ENCODE measurements at regions not wholly inside any gene's neighbourhood (a gene's known extent, or its start where the extent isn't known, plus 50 kb on each side); places are given as distances from the start of the nearest gene placed in this dataset.

DNA sequence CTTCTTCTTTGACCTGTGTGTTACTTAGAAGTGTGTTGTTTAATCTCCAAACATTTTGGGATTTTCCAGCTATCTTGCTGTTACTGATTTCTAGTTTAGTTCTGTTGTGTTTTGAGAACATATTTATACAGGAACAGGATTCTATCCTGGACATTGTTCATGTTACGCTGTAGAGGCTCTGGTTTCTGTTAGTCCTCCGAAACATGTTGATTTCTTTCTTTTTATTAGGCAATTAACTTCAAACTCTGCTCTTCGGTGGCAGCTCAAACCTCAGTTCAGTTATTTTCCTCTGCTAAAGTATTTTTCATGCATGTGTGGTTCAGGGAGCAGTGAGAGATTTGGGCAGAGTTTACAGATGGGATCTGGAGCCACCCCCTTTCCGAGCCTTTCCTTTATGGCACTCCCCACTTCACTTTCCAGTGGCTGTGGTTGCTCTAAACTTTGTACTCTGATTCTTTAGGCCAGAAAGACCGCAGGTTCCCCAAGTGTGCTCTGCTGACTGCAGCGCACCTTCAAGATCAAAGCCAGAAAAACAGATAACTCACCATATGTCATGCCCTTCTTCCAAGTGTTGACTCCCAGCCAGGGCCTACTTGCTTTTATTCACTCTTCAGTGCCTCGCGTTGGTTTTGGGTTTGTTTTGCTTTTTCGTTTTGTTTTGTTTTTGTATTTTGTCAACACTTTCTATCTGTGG lies 77.6 kb upstream of the KSR1 start:
- Histone ChIP-seq H3K9me3 (ENCODE audit: control insufficient read depth in 2 of 2, insufficient read depth in 1 of 2, low read length in 1 of 2) (peaks cover 0 to 3% of the 10 kb centered on the region in 2 donors), H3K27ac (ENCODE audit: low read depth in 1 of 2, low read length in 1 of 2) (no peak overlapping the region), H3K4me1 (ENCODE audit: control insufficient read depth in 2 of 2, insufficient read depth in 2 of 2, low read length in 2 of 2) (no peaks in the 10 kb centered on the region), H3K36me3 (ENCODE audit: control insufficient read depth in 2 of 2, insufficient read depth in 2 of 2, low read length in 1 of 2) (no peaks in the 10 kb centered on the region), H3K4me3 (ENCODE audit: low read length in 2 of 2) (no peak overlapping the region), H3K27me3 (ENCODE audit: control insufficient read depth in 2 of 2, insufficient read depth in 1 of 2, low read length in 1 of 2) (no peaks in the 10 kb centered on the region)
- no peak for DNase-seq (ENCODE audit: low read depth in 6 of 9, low spot score in 9 of 9)
- WGBS = 94% methylated on average over 9 of the region's 9 CpGs

DNA sequence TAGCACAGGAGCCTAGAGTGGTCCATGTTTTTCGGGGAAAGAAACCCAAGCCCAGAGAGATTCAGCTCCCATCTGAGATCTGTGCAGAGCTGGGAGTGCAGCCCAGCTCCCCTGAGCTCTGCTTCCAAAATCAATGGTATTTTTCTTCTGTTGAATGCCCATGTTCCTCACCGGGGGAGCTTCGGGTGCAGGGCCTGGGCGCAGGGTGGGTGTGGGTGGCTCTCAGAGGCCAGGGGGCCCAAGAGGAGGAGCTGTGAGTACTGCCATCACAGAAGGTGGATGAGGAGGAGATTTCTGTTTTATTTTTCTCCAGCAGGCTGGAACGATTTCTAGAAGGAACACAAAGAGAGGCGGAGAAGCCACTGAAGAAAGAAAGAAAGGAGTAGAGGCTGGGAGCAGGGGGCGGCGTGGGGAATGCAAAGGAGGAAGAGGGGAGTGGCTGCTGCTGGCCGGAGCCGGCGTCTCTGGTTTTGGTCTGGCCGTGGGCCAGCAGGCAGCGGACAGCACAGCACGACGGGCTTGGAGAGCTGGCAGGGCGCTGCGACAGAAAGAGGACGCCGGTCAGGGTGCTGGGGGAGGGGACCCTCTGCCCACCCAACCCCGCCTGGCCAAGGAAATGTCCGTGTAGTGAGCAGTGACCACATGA lies 76.2 kb upstream of the KSR1 start:
- H3K36me3 ChIP-seq (ENCODE audit: control insufficient read depth in 2 of 2, insufficient read depth in 2 of 2, low read length in 1 of 2) = no peaks in the 10 kb centered on the region
- WGBS = 60% methylated on average over 21 of the region's 21 CpGs
- DNase-seq (ENCODE audit: low read depth in 6 of 9, low spot score in 9 of 9) = no peak
- peak overlapping the region in 1 of 2 donors; percentile 5 for H3K27ac ChIP-seq (ENCODE audit: low read depth in 1 of 2, low read length in 1 of 2)
- no peaks in the 10 kb centered on the region for H3K4me1 ChIP-seq (ENCODE audit: control insufficient read depth in 2 of 2, insufficient read depth in 2 of 2, low read length in 2 of 2)
- H3K9me3 ChIP-seq (ENCODE audit: control insufficient read depth in 2 of 2, insufficient read depth in 1 of 2, low read length in 1 of 2) = no peaks in the 10 kb centered on the region
- H3K4me3 ChIP-seq (ENCODE audit: low read length in 2 of 2) = no peak overlapping the region
- no peaks in the 10 kb centered on the region for H3K27me3 ChIP-seq (ENCODE audit: control insufficient read depth in 2 of 2, insufficient read depth in 1 of 2, low read length in 1 of 2)

DNA sequence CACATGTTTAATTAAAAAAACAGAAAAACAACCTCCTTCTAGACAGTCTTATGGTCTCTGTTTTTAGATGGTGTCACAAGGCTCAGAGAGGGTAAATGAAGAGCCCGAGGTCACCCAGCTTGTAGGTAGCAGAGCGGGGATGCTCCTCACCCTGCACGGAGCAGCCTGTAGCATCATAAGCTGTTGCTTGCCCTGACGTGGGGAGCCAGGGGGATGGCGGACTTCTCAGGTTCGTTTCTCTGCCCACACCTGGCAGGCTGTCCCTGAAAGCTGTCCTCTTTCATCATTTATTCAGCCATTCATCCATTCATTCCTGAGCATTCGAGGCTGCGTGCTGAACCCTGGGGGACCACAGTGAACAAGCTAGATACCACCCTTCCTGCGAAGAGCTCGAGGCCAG lies 75.7 kb upstream of the KSR1 start:
- H3K36me3 ChIP-seq (ENCODE audit: control insufficient read depth in 2 of 2, insufficient read depth in 2 of 2, low read length in 1 of 2) = no peaks in the 10 kb centered on the region
- whole genome bisulfite sequencing = 90% methylated on average over 10 of the region's 10 CpGs
- H3K27me3 ChIP-seq (ENCODE audit: control insufficient read depth in 2 of 2, insufficient read depth in 1 of 2, low read length in 1 of 2) = no peaks in the 10 kb centered on the region
- H3K4me3 ChIP-seq (ENCODE audit: low read length in 2 of 2) = no peak overlapping the region
- no peak overlapping the region for H3K27ac ChIP-seq (ENCODE audit: low read depth in 1 of 2, low read length in 1 of 2)
- DNase-seq (ENCODE audit: low read depth in 6 of 9, low spot score in 9 of 9) = no peak
- no peaks in the 10 kb centered on the region for H3K4me1 ChIP-seq (ENCODE audit: control insufficient read depth in 2 of 2, insufficient read depth in 2 of 2, low read length in 2 of 2)
- no peaks in the 10 kb centered on the region for H3K9me3 ChIP-seq (ENCODE audit: control insufficient read depth in 2 of 2, insufficient read depth in 1 of 2, low read length in 1 of 2)

DNA sequence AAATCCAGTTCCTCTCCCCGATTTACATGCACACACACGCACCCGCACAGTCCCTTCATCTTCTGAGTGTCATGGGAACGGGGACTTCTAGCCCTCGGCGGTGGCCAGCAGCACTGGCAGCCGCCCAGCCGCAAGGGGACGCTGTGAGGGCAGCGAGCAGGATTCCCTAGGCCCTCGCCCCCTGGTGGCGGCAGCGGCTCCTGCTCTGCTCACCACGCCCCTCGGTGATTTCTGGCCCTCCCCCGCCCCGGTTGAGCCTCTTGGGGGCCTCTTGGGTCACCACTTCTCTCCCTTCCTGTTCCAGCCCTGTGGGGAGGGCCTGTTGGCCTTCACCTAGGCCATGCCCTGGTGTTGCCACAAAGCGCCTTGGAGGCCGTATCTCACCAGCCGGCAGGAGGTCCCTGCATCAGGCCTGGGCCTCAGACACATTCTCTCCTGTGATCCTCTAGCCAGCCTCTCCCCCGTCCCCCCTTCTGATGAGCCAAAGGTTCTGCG lies 75.2 kb upstream of the KSR1 start:
- 48% methylated on average over 22 of the region's 22 CpGs for WGBS

DNA sequence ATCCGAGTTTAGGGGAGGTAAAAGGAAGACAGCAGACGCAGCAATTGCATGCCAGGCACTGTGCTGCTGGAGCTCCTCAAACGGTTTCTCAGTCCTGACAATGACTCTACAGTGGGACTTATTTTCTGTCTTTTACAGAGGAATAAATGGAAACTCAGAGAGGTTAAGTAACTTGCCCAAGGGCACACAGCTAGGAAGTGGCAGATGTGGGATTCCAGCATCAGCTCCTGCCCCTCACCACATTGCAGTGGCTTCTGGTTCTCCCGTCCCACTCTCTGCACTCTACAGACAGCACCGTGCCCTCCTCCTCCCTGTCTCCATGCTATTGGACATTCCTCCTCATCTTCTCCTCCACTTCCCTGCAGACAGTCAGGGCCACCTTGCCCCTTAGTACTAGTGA lies 74.2 kb upstream of the KSR1 start:
- DNase-seq (ENCODE audit: low read depth in 6 of 9, low spot score in 9 of 9) = no peak
- Histone ChIP-seq H3K36me3 (ENCODE audit: control insufficient read depth in 2 of 2, insufficient read depth in 2 of 2, low read length in 1 of 2) (no peaks in the 10 kb centered on the region), H3K27me3 (ENCODE audit: control insufficient read depth in 2 of 2, insufficient read depth in 1 of 2, low read length in 1 of 2) (no peaks in the 10 kb centered on the region), H3K27ac (ENCODE audit: low read depth in 1 of 2, low read length in 1 of 2) (no peak overlapping the region), H3K9me3 (ENCODE audit: control insufficient read depth in 2 of 2, insufficient read depth in 1 of 2, low read length in 1 of 2) (no peaks in the 10 kb centered on the region), H3K4me3 (ENCODE audit: low read length in 2 of 2) (no peak overlapping the region), H3K4me1 (ENCODE audit: control insufficient read depth in 2 of 2, insufficient read depth in 2 of 2, low read length in 2 of 2) (no peaks in the 10 kb centered on the region)
- 98% methylated on average over 5 of the region's 5 CpGs for WGBS

More for the DNA sequence above, 75.2 kb upstream of the KSR1 start:
- Histone ChIP-seq H3K36me3 (ENCODE audit: control insufficient read depth in 2 of 2, insufficient read depth in 2 of 2, low read length in 1 of 2) (no peaks in the 10 kb centered on the region), H3K4me1 (ENCODE audit: control insufficient read depth in 2 of 2, insufficient read depth in 2 of 2, low read length in 2 of 2) (no peaks in the 10 kb centered on the region), H3K9me3 (ENCODE audit: control insufficient read depth in 2 of 2, insufficient read depth in 1 of 2, low read length in 1 of 2) (no peaks in the 10 kb centered on the region), H3K27me3 (ENCODE audit: control insufficient read depth in 2 of 2, insufficient read depth in 1 of 2, low read length in 1 of 2) (no peaks in the 10 kb centered on the region), H3K4me3 (ENCODE audit: low read length in 2 of 2) (no peak overlapping the region), H3K27ac (ENCODE audit: low read depth in 1 of 2, low read length in 1 of 2) (no peak overlapping the region)
- DNase-seq (ENCODE audit: low read depth in 6 of 9, low spot score in 9 of 9) = peak in 6 of 9 donors; percentile 3 to 62 (median 47)

DNA sequence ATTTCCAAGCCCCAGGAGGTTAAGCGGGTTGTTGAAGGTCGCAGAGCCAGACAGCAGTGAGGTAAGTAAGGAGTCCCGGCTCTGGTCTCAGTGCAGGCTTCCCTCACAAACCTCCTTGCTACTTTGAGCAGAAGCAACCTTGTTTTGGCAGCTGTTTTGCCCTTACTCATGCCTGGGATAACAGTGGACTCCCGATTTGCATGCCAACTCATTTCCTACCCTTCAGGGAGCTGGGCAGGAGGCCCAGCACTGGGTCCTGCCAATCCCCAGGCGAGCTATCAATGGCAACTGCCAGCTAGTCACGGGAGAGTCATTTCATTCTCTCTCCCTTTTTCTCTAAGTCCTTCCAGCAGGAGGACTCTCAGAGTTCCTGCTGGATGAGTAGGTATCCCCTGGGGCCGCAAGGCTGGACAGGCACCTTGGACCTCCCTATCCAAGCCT lies 72.0 kb upstream of the KSR1 start:
- H3K9me3 ChIP-seq (ENCODE audit: control insufficient read depth in 2 of 2, insufficient read depth in 1 of 2, low read length in 1 of 2) = no peaks in the 10 kb centered on the region

DNA sequence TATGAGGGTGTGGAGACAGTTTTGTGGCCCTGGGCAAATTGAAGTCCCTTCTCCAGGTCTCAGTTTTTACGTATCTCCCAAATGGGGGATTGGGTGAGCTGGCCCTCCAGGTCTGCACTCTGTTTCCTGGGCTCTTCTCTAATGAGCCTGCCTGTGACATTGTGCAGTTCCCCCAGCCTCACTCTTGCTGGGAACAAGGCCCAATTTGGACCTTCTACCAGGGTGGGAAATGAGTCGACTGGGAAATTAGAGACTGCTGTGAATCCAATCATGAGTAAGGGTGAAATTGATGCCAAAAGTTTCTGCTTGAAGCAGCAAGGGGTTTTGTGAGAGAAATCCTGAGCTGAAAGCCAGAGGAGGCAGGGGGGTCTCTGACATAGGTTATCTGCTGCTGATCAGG lies 71.5 kb upstream of the KSR1 start:
- 96% methylated on average over 2 of the region's 2 CpGs for WGBS
- Histone ChIP-seq H3K4me1 (ENCODE audit: control insufficient read depth in 2 of 2, insufficient read depth in 2 of 2, low read length in 2 of 2) (no peaks in the 10 kb centered on the region), H3K27me3 (ENCODE audit: control insufficient read depth in 2 of 2, insufficient read depth in 1 of 2, low read length in 1 of 2) (no peaks in the 10 kb centered on the region), H3K36me3 (ENCODE audit: control insufficient read depth in 2 of 2, insufficient read depth in 2 of 2, low read length in 1 of 2) (no peaks in the 10 kb centered on the region), H3K4me3 (ENCODE audit: low read length in 2 of 2) (no peak overlapping the region), H3K27ac (ENCODE audit: low read depth in 1 of 2, low read length in 1 of 2) (no peak overlapping the region), H3K9me3 (ENCODE audit: control insufficient read depth in 2 of 2, insufficient read depth in 1 of 2, low read length in 1 of 2) (no peaks in the 10 kb centered on the region)
- DNase-seq (ENCODE audit: low read depth in 6 of 9, low spot score in 9 of 9) = no peak

More for the DNA sequence above, 72.0 kb upstream of the KSR1 start:
- Histone ChIP-seq H3K27ac (ENCODE audit: low read depth in 1 of 2, low read length in 1 of 2) (no peak overlapping the region), H3K36me3 (ENCODE audit: control insufficient read depth in 2 of 2, insufficient read depth in 2 of 2, low read length in 1 of 2) (no peaks in the 10 kb centered on the region), H3K4me3 (ENCODE audit: low read length in 2 of 2) (no peak overlapping the region), H3K27me3 (ENCODE audit: control insufficient read depth in 2 of 2, insufficient read depth in 1 of 2, low read length in 1 of 2) (no peaks in the 10 kb centered on the region), H3K4me1 (ENCODE audit: control insufficient read depth in 2 of 2, insufficient read depth in 2 of 2, low read length in 2 of 2) (no peaks in the 10 kb centered on the region)
- no peak for DNase-seq (ENCODE audit: low read depth in 6 of 9, low spot score in 9 of 9)
- 80% methylated on average over 7 of the region's 7 CpGs for WGBS

DNA sequence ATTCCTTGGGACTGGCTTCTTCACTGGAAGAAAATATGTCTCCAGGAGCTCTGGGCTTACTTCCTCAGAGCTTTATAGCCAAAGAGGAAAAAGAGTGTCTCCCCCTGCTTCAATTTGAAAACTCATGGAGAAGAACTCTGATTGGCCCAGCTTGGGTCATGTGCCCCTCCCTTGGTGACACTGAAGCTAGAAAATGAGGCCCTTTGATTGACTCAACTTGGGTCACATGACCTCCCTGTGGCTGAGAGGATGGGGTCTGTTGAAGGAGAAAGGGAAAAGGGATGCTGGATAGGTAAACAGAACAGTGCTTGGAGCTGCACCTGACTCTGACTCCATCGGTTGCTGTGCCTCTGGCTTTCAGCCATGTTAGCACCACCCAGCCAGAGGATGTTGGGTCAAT lies 70.6 kb upstream of the KSR1 start:
- no peak for DNase-seq (ENCODE audit: low read depth in 6 of 9, low spot score in 9 of 9)
- 94% methylated on average over 1 of the region's 1 CpG for WGBS

DNA sequence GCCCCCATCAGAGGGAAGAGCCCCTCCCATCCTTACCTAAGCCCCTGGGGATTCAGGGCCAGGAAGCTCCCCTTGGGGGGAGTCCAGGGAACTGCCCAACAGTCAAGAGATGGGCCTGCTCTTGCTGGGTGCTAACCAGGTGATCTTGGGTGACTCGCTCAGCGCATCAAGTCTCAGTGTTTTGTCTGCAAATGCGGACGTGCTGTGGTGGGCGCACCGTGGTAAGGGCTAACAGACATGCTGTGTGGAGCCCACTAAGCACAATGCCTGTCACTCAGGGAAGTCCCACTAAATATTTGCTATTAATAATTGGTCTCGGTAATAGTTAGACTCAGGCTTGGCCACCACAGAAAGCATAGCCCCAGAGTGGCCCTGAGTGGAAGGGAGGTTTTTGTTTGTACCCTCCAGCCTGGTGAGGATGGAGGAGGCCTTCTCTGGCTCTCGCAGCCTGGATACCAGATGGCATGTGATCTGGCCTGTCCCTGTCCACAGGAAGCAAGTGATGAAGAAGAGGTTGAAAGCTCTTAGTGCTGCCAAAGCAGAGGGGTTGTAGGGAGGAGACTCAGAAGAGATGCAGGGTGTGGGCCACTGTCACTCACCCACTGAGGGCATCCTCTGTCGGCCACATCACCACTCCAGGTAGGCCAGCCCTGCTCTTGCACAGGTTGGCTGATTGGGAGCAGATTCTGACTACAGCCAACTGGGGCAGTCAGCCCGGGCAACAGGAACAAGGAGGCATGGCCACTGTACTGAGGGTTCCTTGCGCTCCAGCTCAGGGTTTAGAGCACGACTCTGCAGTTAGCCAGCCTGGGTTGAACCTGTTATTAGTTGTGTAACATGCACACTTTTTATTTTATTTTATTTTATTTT lies 69.8 kb upstream of the KSR1 start:
- Histone ChIP-seq H3K27ac (ENCODE audit: low read depth in 1 of 2, low read length in 1 of 2) (no peak overlapping the region), H3K9me3 (ENCODE audit: control insufficient read depth in 2 of 2, insufficient read depth in 1 of 2, low read length in 1 of 2) (no peaks in the 10 kb centered on the region), H3K36me3 (ENCODE audit: control insufficient read depth in 2 of 2, insufficient read depth in 2 of 2, low read length in 1 of 2) (no peaks in the 10 kb centered on the region), H3K27me3 (ENCODE audit: control insufficient read depth in 2 of 2, insufficient read depth in 1 of 2, low read length in 1 of 2) (no peaks in the 10 kb centered on the region), H3K4me1 (ENCODE audit: control insufficient read depth in 2 of 2, insufficient read depth in 2 of 2, low read length in 2 of 2) (no peaks in the 10 kb centered on the region), H3K4me3 (ENCODE audit: low read length in 2 of 2) (no peak overlapping the region)
- no peak for DNase-seq (ENCODE audit: low read depth in 6 of 9, low spot score in 9 of 9)
- WGBS = 97% methylated on average over 12 of the region's 12 CpGs

More for the DNA sequence above, 70.6 kb upstream of the KSR1 start:
- Histone ChIP-seq H3K36me3 (ENCODE audit: control insufficient read depth in 2 of 2, insufficient read depth in 2 of 2, low read length in 1 of 2) (no peaks in the 10 kb centered on the region), H3K27me3 (ENCODE audit: control insufficient read depth in 2 of 2, insufficient read depth in 1 of 2, low read length in 1 of 2) (no peaks in the 10 kb centered on the region), H3K9me3 (ENCODE audit: control insufficient read depth in 2 of 2, insufficient read depth in 1 of 2, low read length in 1 of 2) (no peaks in the 10 kb centered on the region), H3K4me1 (ENCODE audit: control insufficient read depth in 2 of 2, insufficient read depth in 2 of 2, low read length in 2 of 2) (no peaks in the 10 kb centered on the region), H3K4me3 (ENCODE audit: low read length in 2 of 2) (no peak overlapping the region), H3K27ac (ENCODE audit: low read depth in 1 of 2, low read length in 1 of 2) (no peak overlapping the region)
